Transverse colon (tissue), 4 donors: ENCODE measurements at regions not wholly inside any gene's neighbourhood (a gene's known extent, or its start where the extent isn't known, plus 50 kb on each side); places are given as distances from the start of the nearest gene placed in this dataset.

ENCODE experiments used
- DNase-seq: peaks from one replicate; pipeline ENCODE4 v3.0.0-alpha.2; 2019
- H3K27ac ChIP-seq, 4 donors: fragments of 200-600 bp; sonication (generic); 2 replicates each; pipeline ENCODE4 v1.5.1; 2016 to 2018; ENCODE audit warnings: inconsistent platforms in 4 of 4
- H3K27me3 ChIP-seq: fragments of 200-600 bp; sonication (generic); 2 replicates; pipeline ENCODE4 v1.5.1; 2017; ENCODE audit warnings: inconsistent platforms
- H3K36me3 ChIP-seq, 4 donors: fragments of 200-600 bp; sonication (generic); 2 replicates each; pipeline ENCODE4 v1.5.1; 2017 to 2019; ENCODE audit warnings: inconsistent platforms in 4 of 4
- H3K4me1 ChIP-seq, 4 donors: fragments of 200-600 bp; sonication (generic); 2 replicates each; pipeline ENCODE4 v1.5.1; 2017 to 2020; ENCODE audit warnings: inconsistent platforms in 4 of 4
- H3K4me3 ChIP-seq, 4 donors: fragments of 200-600 bp; sonication (generic); 1 replicate in 1 of 4; 2 replicates in 3 of 4; pipeline versions ENCODE4 v1.5.1 to v1.6.1; 2017 to 2019; ENCODE audit warnings: inconsistent platforms in 4 of 4
- H3K9me3 ChIP-seq, 2 donors: fragments of 200-600 bp; sonication (generic); 2 replicates each; pipeline ENCODE4 v1.5.1; 2017 to 2019; ENCODE audit warnings: inconsistent platforms in 2 of 2
- EP300 ChIP-seq: sonication (generic); formaldehyde crosslinking; IDR thresholded peaks from one replicate; pipeline ENCODE4 v1.6.1; 2017; ENCODE audit warnings: antibody characterized with exemption, low read depth
- POLR2A ChIP-seq: fragments of 450-650 bp; IDR thresholded peaks from one replicate; pipeline ENCODE4 v1.6.1; 2016; ENCODE audit warnings: antibody characterized with exemption, mild to moderate bottlenecking, moderate library complexity
- POLR2AphosphoS5 ChIP-seq, 3 donors: sonication (generic); formaldehyde crosslinking; IDR thresholded peaks; one replicate each; pipeline ENCODE4 v1.6.1; 2016; ENCODE audit warnings: antibody characterized with exemption in 3 of 3
- WGBS, 2 donors: methylation state at CpG; one replicate each; pipeline ENCODE4 v1.1.5; 2018; ENCODE audit warnings: low coverage in 1 of 2; 5-methylcytosine and 5-hydroxymethylcytosine counted together
- in situ Hi-C, 4 donors: fragments of 200-750 bp; cut with MboI; loops; one replicate each; pipeline versions ENCODE4 v1.15.0 to v1.15.1; 2017; ENCODE audit warnings: low sequenced_read_pairs in 3 of 4, low pct_ligation_motif_present in 1 of 4, low pct_unique_long_range_greater_than_20kb in 1 of 4
- intact Hi-C: fragments of 100-400 bp; cut with DNase I; formaldehyde crosslinking; loops from one replicate; pipeline ENCODE4 v1.15.1; 2023; ENCODE audit warnings: low total_unique reads
- TF ChIP-seq, protein P1 (sequence below), 5 experiments: fragments of 200-600 bp in 3 of 5; fragments of 450-650 bp in 2 of 5; sonication (generic) in 3 of 5; IDR thresholded peaks; 1 replicate in 2 of 5; 2 replicates in 3 of 5; pipeline ENCODE4 v1.5.1; 2016 to 2017; ENCODE audit warnings: antibody characterized with exemption in 5 of 5, inconsistent platforms in 3 of 5, mild to moderate bottlenecking in 2 of 5, moderate library complexity in 1 of 5

DNA sequence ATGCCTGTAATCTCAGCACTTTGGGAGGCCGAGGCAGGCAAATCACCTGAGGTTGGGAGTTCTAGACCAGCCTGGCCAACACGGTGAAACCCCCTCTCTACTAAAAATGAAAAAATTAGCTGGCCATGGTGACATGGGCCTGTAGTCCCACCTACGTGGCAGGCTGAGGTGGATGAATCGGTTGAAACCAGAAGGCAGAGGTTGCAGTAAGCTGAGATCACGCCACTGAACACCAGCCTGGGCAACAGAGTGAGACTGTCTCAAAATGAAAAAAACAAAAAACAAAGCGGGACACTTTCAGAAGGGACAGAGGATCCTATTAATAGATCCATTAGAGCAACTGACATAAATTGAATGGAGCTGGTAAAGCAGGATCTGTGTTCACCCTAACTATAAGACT is 89.6 kb upstream of the SGCD start:
- in situ Hi-C loops: no loop called here
- H3K4me3 ChIP-seq: no peak overlapping the region
- H3K27me3 ChIP-seq: no peaks in the 10 kb centered on the region
- intact Hi-C loops: no loop called here
- no peaks in the 10 kb centered on the region for H3K4me1 ChIP-seq
- H3K36me3 ChIP-seq: no peaks in the 10 kb centered on the region
- TF ChIP-seq, protein P1, sequence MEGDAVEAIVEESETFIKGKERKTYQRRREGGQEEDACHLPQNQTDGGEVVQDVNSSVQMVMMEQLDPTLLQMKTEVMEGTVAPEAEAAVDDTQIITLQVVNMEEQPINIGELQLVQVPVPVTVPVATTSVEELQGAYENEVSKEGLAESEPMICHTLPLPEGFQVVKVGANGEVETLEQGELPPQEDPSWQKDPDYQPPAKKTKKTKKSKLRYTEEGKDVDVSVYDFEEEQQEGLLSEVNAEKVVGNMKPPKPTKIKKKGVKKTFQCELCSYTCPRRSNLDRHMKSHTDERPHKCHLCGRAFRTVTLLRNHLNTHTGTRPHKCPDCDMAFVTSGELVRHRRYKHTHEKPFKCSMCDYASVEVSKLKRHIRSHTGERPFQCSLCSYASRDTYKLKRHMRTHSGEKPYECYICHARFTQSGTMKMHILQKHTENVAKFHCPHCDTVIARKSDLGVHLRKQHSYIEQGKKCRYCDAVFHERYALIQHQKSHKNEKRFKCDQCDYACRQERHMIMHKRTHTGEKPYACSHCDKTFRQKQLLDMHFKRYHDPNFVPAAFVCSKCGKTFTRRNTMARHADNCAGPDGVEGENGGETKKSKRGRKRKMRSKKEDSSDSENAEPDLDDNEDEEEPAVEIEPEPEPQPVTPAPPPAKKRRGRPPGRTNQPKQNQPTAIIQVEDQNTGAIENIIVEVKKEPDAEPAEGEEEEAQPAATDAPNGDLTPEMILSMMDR (IDR thresholded peaks at IDR 0.05): no peak
- no peak for TF ChIP-seq POLR2A
- no peak for TF ChIP-seq EP300
- TF ChIP-seq POLR2AphosphoS5 (IDR thresholded peaks at IDR 0.05): no peak
- 60 to 77% methylated on average over 5 to 6 of the region's 6 CpGs for WGBS, 2 donors
- H3K27ac ChIP-seq: no peak overlapping the region
- H3K9me3 ChIP-seq: no peaks in the 10 kb centered on the region
- DNase-seq: no peak

DNA sequence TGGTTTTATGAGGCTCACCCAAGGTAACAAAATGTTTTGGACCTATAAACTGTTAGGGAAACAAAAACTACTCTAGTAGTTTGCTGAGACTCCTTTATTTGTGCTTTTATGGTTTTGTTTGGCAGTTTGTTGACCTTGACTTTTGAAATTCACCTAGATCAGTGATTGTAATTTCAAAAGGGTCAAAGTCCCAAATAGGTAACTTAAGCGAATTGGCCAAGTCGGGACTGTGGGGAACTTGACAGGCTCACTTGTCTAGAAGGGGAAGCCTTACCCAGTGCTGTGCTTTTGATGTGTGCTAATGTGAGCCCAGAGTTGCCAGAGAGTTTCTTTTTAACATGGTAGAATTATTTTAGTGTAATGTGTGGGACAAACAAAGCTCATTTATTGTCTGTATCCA is 87.2 kb upstream of the SGCD start:
- Histone ChIP-seq H3K27me3 (no peaks in the 10 kb centered on the region), H3K36me3 (no peaks in the 10 kb centered on the region), H3K9me3 (no peaks in the 10 kb centered on the region), H3K4me3 (no peak overlapping the region), H3K27ac (no peak overlapping the region), H3K4me1 (no peaks in the 10 kb centered on the region)
- WGBS, 2 donors: 61 to 71% methylated on average over 2 of the region's 2 CpGs
- DNase-seq: no peak
- TF ChIP-seq EP300 (no peak), POLR2AphosphoS5 (IDR thresholded peaks at IDR 0.05) (no peak), POLR2A (no peak)
- TF ChIP-seq, protein P1 (IDR thresholded peaks at IDR 0.05): no peak
- in situ Hi-C loops: no loop called here
- intact Hi-C loops: no loop called here

DNA sequence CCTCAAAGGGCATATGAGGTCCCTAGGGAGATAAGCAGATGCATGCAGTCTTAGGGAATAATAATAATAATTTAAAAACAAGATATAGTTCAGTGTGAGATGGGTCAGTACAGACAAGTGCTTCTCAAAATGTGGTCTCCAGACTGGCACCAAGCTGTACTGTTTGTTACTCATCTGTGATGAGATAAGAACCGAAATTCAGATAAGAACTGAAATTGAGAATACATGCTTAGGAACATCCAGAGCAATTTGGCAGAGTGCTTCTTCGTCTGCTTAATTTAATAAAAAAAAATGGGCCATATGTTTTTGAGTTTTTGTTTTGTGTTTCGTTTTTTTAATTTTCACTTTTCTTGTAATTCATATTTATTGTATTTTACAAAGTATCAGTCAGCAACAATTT is 86.5 kb upstream of the SGCD start:
- Histone ChIP-seq H3K27ac (no peak overlapping the region), H3K27me3 (no peaks in the 10 kb centered on the region), H3K36me3 (no peaks in the 10 kb centered on the region), H3K4me3 (no peak overlapping the region), H3K4me1 (no peaks in the 10 kb centered on the region), H3K9me3 (no peaks in the 10 kb centered on the region)
- in situ Hi-C loops (no loop called here), intact Hi-C loops (no loop called here)
- TF ChIP-seq, protein P1 (IDR thresholded peaks at IDR 0.05): no peak
- no peak for TF ChIP-seq POLR2AphosphoS5 (IDR thresholded peaks at IDR 0.05)
- no peak for TF ChIP-seq POLR2A
- no peak for TF ChIP-seq EP300
- WGBS, 2 donors: 52 to 63% methylated on average over 3 of the region's 3 CpGs
- no peak for DNase-seq

DNA sequence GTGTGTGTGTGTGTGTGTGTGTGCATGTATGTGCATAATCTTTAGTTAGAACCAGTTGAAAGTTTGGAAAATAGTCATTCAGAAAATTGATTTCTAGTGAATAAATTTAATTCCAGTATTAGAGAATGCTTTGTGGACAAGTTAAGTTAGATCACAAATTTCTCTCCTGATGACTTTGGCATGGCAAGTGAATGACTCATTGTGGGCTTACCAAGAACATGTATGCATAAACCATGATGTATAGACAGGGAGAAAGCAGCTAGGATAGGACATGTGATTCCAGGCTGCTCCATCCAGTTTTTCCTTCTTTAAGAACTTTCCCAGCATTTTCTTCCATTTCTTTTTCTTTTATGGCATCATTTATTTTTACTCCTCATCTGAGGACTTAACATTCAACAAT is 85.7 kb upstream of the SGCD start:
- H3K4me3 ChIP-seq: no peak overlapping the region
- no peak overlapping the region for H3K27ac ChIP-seq
- TF ChIP-seq POLR2AphosphoS5 (IDR thresholded peaks at IDR 0.05): no peak
- TF ChIP-seq, protein P1 (IDR thresholded peaks at IDR 0.05): no peak
- no peaks in the 10 kb centered on the region for H3K27me3 ChIP-seq
- in situ Hi-C loops: no loop called here
- no peak for DNase-seq
- no peaks in the 10 kb centered on the region for H3K36me3 ChIP-seq
- H3K9me3 ChIP-seq: no peaks in the 10 kb centered on the region
- no peaks in the 10 kb centered on the region for H3K4me1 ChIP-seq
- intact Hi-C loops: no loop called here
